ENCODE measurements at regions not wholly inside any gene's neighbourhood (a gene's known extent, or its start where the extent isn't known, plus 50 kb on each side); places are given as distances from the start of the nearest gene placed in this dataset.

GRCh38 chr14:85873006-85873405 is 343.1 kb downstream of the FLRT2 start:
- H3K4me3 ChIP-seq (ENCODE audit: low read depth, low read length, poor library complexity, severe bottlenecking), result no peak overlapping the region
- H3K36me3 ChIP-seq (ENCODE audit: insufficient read depth, low read length, poor library complexity, severe bottlenecking), result no peaks in the 10 kb centered on the region
- TF ChIP-seq EZH2 (IDR thresholded peaks at IDR 0.05; ENCODE audit: borderline replicate concordance, low read depth, low read length, poor library complexity, severe bottlenecking) (no peak), CTCF (conservative IDR thresholded peaks at IDR 0.05; ENCODE audit: low read depth, low read length) (no peak)
- H3K27ac ChIP-seq (ENCODE audit: low read depth, low read length, poor library complexity, severe bottlenecking), result no peak overlapping the region
- DNase-seq (ENCODE audit: low spot score), result peak; percentile 4
- intact Hi-C loops (cut with micrococcal nuclease; ENCODE audit: unreplicated experiment), result no loop called here
- POLR2A ChIA-PET (ENCODE audit: low non-redundant PET), result no interaction called here
- CTCF ChIA-PET, result interaction anchor here (0.6 kb wide), 1 partner anchor 1190 kb away, joined by 4 read pairs; no protein-coding TSS in a partner anchor
- no peaks in the 10 kb centered on the region for H3K4me1 ChIP-seq (ENCODE audit: insufficient read depth, low read length, poor library complexity, severe bottlenecking)
- BruUV-seq (replicated peaks), result no TSS peak
- H3K27me3 ChIP-seq (replicated peaks; ENCODE audit: insufficient read depth, low read depth, low read length, poor library complexity), result no peaks in the 10 kb centered on the region
- H3K9me3 ChIP-seq (ENCODE audit: low read depth, low read length, poor library complexity, severe bottlenecking), result no peaks in the 10 kb centered on the region

- intact Hi-C loops (cut with micrococcal nuclease; ENCODE audit: unreplicated experiment), result no loop called here
- Histone ChIP-seq H3K4me1 (ENCODE audit: insufficient read depth, low read length, poor library complexity, severe bottlenecking) (no peaks in the 10 kb centered on the region), H3K27ac (ENCODE audit: low read depth, low read length, poor library complexity, severe bottlenecking) (no peak overlapping the region), H3K36me3 (ENCODE audit: insufficient read depth, low read length, poor library complexity, severe bottlenecking) (no peaks in the 10 kb centered on the region), H3K4me3 (ENCODE audit: low read depth, low read length, poor library complexity, severe bottlenecking) (no peak overlapping the region), H3K27me3 (replicated peaks; ENCODE audit: insufficient read depth, low read depth, low read length, poor library complexity) (no peaks in the 10 kb centered on the region), H3K9me3 (ENCODE audit: low read depth, low read length, poor library complexity, severe bottlenecking) (no peaks in the 10 kb centered on the region)
- POLR2A ChIA-PET (ENCODE audit: low non-redundant PET), result no interaction called here
- peak; percentile 42 for TF ChIP-seq CTCF (conservative IDR thresholded peaks at IDR 0.05; ENCODE audit: low read depth, low read length)
- TF ChIP-seq EZH2 (IDR thresholded peaks at IDR 0.05; ENCODE audit: borderline replicate concordance, low read depth, low read length, poor library complexity, severe bottlenecking), result no peak
- peak; percentile 21 for DNase-seq (ENCODE audit: low spot score)
- no TSS peak for BruUV-seq (replicated peaks)
- CTCF ChIA-PET, result interaction anchor here (0.6 kb wide), 1 partner anchor 118 kb away, joined by 6 read pairs; no protein-coding TSS in a partner anchor
Measured at GRCh38 chr14:85867450-85867849, 337.5 kb downstream of the FLRT2 start.

- ChIA-PET POLR2A (ENCODE audit: low non-redundant PET) (no interaction called here), CTCF (no interaction called here)
- no peak for TF ChIP-seq CTCF (conservative IDR thresholded peaks at IDR 0.05; ENCODE audit: low read depth, low read length)
- no peak for TF ChIP-seq EZH2 (IDR thresholded peaks at IDR 0.05; ENCODE audit: borderline replicate concordance, low read depth, low read length, poor library complexity, severe bottlenecking)
- DNase-seq (ENCODE audit: low spot score), result no peak
- no peaks in the 10 kb centered on the region for H3K36me3 ChIP-seq (ENCODE audit: insufficient read depth, low read length, poor library complexity, severe bottlenecking)
- H3K4me3 ChIP-seq (ENCODE audit: low read depth, low read length, poor library complexity, severe bottlenecking), result no peak overlapping the region
- no peaks in the 10 kb centered on the region for H3K27me3 ChIP-seq (replicated peaks; ENCODE audit: insufficient read depth, low read depth, low read length, poor library complexity)
- no TSS peak for BruUV-seq (replicated peaks)
- H3K27ac ChIP-seq (ENCODE audit: low read depth, low read length, poor library complexity, severe bottlenecking), result no peak overlapping the region
- no peaks in the 10 kb centered on the region for H3K4me1 ChIP-seq (ENCODE audit: insufficient read depth, low read length, poor library complexity, severe bottlenecking)
- no peaks in the 10 kb centered on the region for H3K9me3 ChIP-seq (ENCODE audit: low read depth, low read length, poor library complexity, severe bottlenecking)
- intact Hi-C loops (cut with micrococcal nuclease; ENCODE audit: unreplicated experiment), result no loop called here
Measured at GRCh38 chr14:85865701-85866100, 335.8 kb downstream of the FLRT2 start.
